ENCODE measurements at regions not wholly inside any gene's neighbourhood (a gene's known extent, or its start where the extent isn't known, plus 50 kb on each side); places are given as distances from the start of the nearest gene placed in this dataset.

- Histone ChIP-seq H3K4me2 (ENCODE audit: low read length) (no peak overlapping the region), H3F3A (ENCODE audit: control insufficient read depth, insufficient read depth) (peaks cover 19% of the 10 kb centered on the region; the same call in 1 of the 2 replicates), H3K4me1 (ENCODE audit: control insufficient read depth, low read length) (peaks cover 58% of the 10 kb centered on the region), H4K20me1 (ENCODE audit: control insufficient read depth, insufficient read depth, low read depth, low read length) (peaks cover 13% of the 10 kb centered on the region), H3K36me3 (ENCODE audit: control insufficient read depth, low read length) (peaks cover 95% of the 10 kb centered on the region), H3K9me2 (replicated peaks; ENCODE audit: control insufficient read depth, low read length) (no peaks in the 10 kb centered on the region), H3K9me3 (ENCODE audit: control insufficient read depth, insufficient read depth, low read length) (no peaks in the 10 kb centered on the region), H3K4me3 (ENCODE audit: low read length) (no peak overlapping the region), H3K27me3 (ENCODE audit: control insufficient read depth, low read length) (no peaks in the 10 kb centered on the region), H3K27ac (ENCODE audit: low read depth, low read length) (no peak overlapping the region; the same call in 1 of the 2 replicates), H3K79me2 (ENCODE audit: control insufficient read depth, low read length) (peaks cover 10% of the 10 kb centered on the region; the same call in 1 of the 2 replicates)
- no peak for TF ChIP-seq EZH2phosphoT487 (IDR thresholded peaks at IDR 0.05; ENCODE audit: borderline replicate concordance, low read length)
- TF ChIP-seq, protein P1, sequence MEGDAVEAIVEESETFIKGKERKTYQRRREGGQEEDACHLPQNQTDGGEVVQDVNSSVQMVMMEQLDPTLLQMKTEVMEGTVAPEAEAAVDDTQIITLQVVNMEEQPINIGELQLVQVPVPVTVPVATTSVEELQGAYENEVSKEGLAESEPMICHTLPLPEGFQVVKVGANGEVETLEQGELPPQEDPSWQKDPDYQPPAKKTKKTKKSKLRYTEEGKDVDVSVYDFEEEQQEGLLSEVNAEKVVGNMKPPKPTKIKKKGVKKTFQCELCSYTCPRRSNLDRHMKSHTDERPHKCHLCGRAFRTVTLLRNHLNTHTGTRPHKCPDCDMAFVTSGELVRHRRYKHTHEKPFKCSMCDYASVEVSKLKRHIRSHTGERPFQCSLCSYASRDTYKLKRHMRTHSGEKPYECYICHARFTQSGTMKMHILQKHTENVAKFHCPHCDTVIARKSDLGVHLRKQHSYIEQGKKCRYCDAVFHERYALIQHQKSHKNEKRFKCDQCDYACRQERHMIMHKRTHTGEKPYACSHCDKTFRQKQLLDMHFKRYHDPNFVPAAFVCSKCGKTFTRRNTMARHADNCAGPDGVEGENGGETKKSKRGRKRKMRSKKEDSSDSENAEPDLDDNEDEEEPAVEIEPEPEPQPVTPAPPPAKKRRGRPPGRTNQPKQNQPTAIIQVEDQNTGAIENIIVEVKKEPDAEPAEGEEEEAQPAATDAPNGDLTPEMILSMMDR (IDR thresholded peaks at IDR 0.05; ENCODE audit: low read depth, low read length, poor library complexity, severe bottlenecking) = no peak
These were observed 352.6 kb downstream of the SEC14L1 start for GRCh38 chr17:77493238-77493820.

- no peaks in the 10 kb centered on the region for H3K9me3 ChIP-seq (ENCODE audit: control insufficient read depth, insufficient read depth, low read length)
- H3K36me3 ChIP-seq (ENCODE audit: control insufficient read depth, low read length) = peaks cover 94% of the 10 kb centered on the region
- peaks cover 10% of the 10 kb centered on the region; the same call in 1 of the 2 replicates for H3K79me2 ChIP-seq (ENCODE audit: control insufficient read depth, low read length)
- H3K4me1 ChIP-seq (ENCODE audit: control insufficient read depth, low read length) = peaks cover 56% of the 10 kb centered on the region
- H3K4me3 ChIP-seq (ENCODE audit: low read length) = no peak overlapping the region
- no peaks in the 10 kb centered on the region for H3K9me2 ChIP-seq (replicated peaks; ENCODE audit: control insufficient read depth, low read length)
- H3K27me3 ChIP-seq (ENCODE audit: control insufficient read depth, low read length) = no peaks in the 10 kb centered on the region
- TF ChIP-seq, protein P1 (IDR thresholded peaks at IDR 0.05; ENCODE audit: low read depth, low read length, poor library complexity, severe bottlenecking) = no peak
- TF ChIP-seq EZH2phosphoT487 (IDR thresholded peaks at IDR 0.05; ENCODE audit: borderline replicate concordance, low read length) = no peak
- H3F3A ChIP-seq (ENCODE audit: control insufficient read depth, insufficient read depth) = peaks cover 19% of the 10 kb centered on the region; the same call in 1 of the 2 replicates
- peak overlapping the region; percentile 29; the same call in 1 of the 2 replicates for H3K27ac ChIP-seq (ENCODE audit: low read depth, low read length)
- peak overlapping the region; percentile 36 for H3K4me2 ChIP-seq (ENCODE audit: low read length)
- H4K20me1 ChIP-seq (ENCODE audit: control insufficient read depth, insufficient read depth, low read depth, low read length) = peaks cover 13% of the 10 kb centered on the region
These were observed 353.3 kb downstream of the SEC14L1 start for GRCh38 chr17:77493901-77494663.

DNA sequence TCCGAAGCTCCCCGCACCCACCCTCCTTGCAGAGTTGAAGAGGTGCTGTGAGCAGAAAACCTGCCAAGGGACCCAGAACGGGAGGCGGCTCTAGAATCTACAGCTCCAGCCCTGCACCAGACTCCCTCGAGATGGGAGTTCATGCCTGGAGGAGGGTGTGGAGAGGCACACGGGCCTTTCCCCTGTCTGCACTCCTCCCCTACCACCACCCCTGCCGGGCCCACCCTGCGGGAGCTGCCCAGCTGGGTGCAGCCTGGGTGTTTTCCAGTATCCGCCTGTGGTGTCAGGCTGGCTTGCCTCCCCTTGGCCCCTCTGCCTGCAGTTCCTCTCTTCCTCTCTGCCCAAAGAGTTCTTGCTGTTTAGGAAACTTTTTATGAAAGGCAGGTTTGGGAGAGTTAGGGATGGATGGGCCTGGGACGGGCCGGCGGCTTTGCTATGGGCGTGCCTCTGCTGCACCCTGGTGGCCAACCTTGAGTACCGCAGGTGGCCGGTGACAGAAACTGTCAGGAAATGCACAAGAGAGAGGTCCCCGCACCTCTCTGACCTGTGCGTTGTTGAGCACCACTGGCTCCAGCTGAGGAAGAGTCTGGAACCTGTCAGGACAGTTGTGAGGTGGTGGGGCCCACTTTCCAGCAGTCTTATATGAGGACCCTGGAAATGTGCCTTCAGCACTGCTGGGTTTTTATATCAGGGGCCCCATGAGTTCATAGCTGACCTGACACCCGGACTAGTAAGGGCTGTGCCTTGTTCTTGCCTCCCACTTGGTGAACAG, 354.1 kb downstream of the SEC14L1 start:
- no peaks in the 10 kb centered on the region for H3K9me2 ChIP-seq (replicated peaks; ENCODE audit: control insufficient read depth, low read length)
- H3K4me3 ChIP-seq (ENCODE audit: low read length) = no peak overlapping the region
- H3F3A ChIP-seq (ENCODE audit: control insufficient read depth, insufficient read depth) = peaks cover 19% of the 10 kb centered on the region; the same call in 1 of the 2 replicates
- peak overlapping the region; percentile 29; the same call in 1 of the 2 replicates for H3K27ac ChIP-seq (ENCODE audit: low read depth, low read length)
- TF ChIP-seq, protein P1 (IDR thresholded peaks at IDR 0.05; ENCODE audit: low read depth, low read length, poor library complexity, severe bottlenecking) = peak; percentile 98
- TF ChIP-seq EZH2phosphoT487 (IDR thresholded peaks at IDR 0.05; ENCODE audit: borderline replicate concordance, low read length) = no peak
- no peaks in the 10 kb centered on the region for H3K27me3 ChIP-seq (ENCODE audit: control insufficient read depth, low read length)
- H4K20me1 ChIP-seq (ENCODE audit: control insufficient read depth, insufficient read depth, low read depth, low read length) = peaks cover 13% of the 10 kb centered on the region
- peaks cover 10% of the 10 kb centered on the region; the same call in 1 of the 2 replicates for H3K79me2 ChIP-seq (ENCODE audit: control insufficient read depth, low read length)
- H3K36me3 ChIP-seq (ENCODE audit: control insufficient read depth, low read length) = peaks cover 94% of the 10 kb centered on the region
- H3K4me2 ChIP-seq (ENCODE audit: low read length) = peak overlapping the region; percentile 36
- no peaks in the 10 kb centered on the region for H3K9me3 ChIP-seq (ENCODE audit: control insufficient read depth, insufficient read depth, low read length)
- H3K4me1 ChIP-seq (ENCODE audit: control insufficient read depth, low read length) = peaks cover 49% of the 10 kb centered on the region
